HCT116 (cell line): ENCODE measurements at regions not wholly inside any gene's neighbourhood (a gene's known extent, or its start where the extent isn't known, plus 50 kb on each side); places are given as distances from the start of the nearest gene placed in this dataset.

ENCODE experiments used
- ATAC-seq: fragments of 200-7000 bp; cut with Tn5 transposase; 2 replicates; pipeline ENCODE4 v1.9.1; 2020; ENCODE audit warnings: mild to moderate bottlenecking, moderate library complexity
- BruUV-seq: library from RNA; stranded (reverse); fragments of 400-500 nt; replicated peaks from 2 replicates; lab custom pipeline; 2021; lab: Mats Ljungman, UMichigan
- CTCF ChIA-PET: fragments of 300-600 bp; sonication (Branson Sonifier 250); formaldehyde crosslinking; loops from one replicate; lab custom pipeline; 2021; ENCODE audit warnings: antibody characterized with exemption; lab: Charles Lee
- POLR2A ChIA-PET: fragments of 300-600, 350-600 bp; sonication (Branson Sonifier 250); formaldehyde crosslinking; loops from one replicate; lab custom pipeline; 2021; ENCODE audit warnings: antibody characterized with exemption; lab: Charles Lee
- RAD21 ChIA-PET, 2 experiments: fragments of 300-600 bp; sonication (Branson Sonifier 250); formaldehyde crosslinking; loops; one replicate each; lab custom pipeline; 2023; ENCODE audit warnings: low total read pairs in 2 of 2; ENCODE audit not compliant: uncharacterized antibody in 2 of 2, unreplicated experiment in 2 of 2, low non-redundant PET in 1 of 2; lab: Charles Lee
- DNase-seq: peaks from one replicate; pipeline ENCODE4 v3.0.0-alpha.2; 2010; ENCODE audit warnings: low read depth, low spot score
- H2AFZ ChIP-seq: fragments of 200-600 bp; shearing (Covaris generic), sonication (generic); 2 replicates; pipeline ENCODE4 v1.6.1; 2017; ENCODE audit warnings: low read depth, mixed run types, mixed read lengths, antibody characterized with exemption, low read length; ENCODE audit not compliant: poor library complexity, severe bottlenecking
- H3K27ac ChIP-seq: 2 replicates; pipeline ENCODE4 v1.5.1; 2012; ENCODE audit warnings: low read depth, low read length
- H3K27me3 ChIP-seq: fragments of 200-600 bp; sonication (generic); 2 replicates; pipeline ENCODE4 v1.6.1; 2016; ENCODE audit warnings: mixed run types, low read length, mixed read lengths; ENCODE audit not compliant: insufficient read depth
- H3K36me3 ChIP-seq, 2 experiments: fragments of 200-500 bp in 1 of 2; fragments of 200-600 bp in 1 of 2; sonication (Bioruptor generic) in 1 of 2; sonication (generic) in 1 of 2; 2 replicates each; pipeline versions ENCODE4 v1.5.1 to v1.6.1; 2014 to 2016; ENCODE audit warnings: low read length in 2 of 2, inconsistent platforms in 1 of 2, mixed read lengths in 1 of 2, mixed run types in 1 of 2; ENCODE audit not compliant: insufficient read depth in 2 of 2, control insufficient read depth in 1 of 2
- H3K4me1 ChIP-seq, 2 experiments: fragments of 200-600 bp in 1 of 2; sonication (generic) in 1 of 2; 2 replicates each; pipeline versions ENCODE4 v1.5.1 to v1.6.1; 2012 to 2017; ENCODE audit warnings: low read length in 2 of 2, inconsistent platforms in 1 of 2, mild to moderate bottlenecking in 1 of 2, mixed read lengths in 1 of 2, mixed run types in 1 of 2, moderate library complexity in 1 of 2; ENCODE audit not compliant: insufficient read depth in 2 of 2, control insufficient read depth in 1 of 2
- H3K4me2 ChIP-seq: fragments of 200-600 bp; sonication (generic); 2 replicates; pipeline ENCODE4 v1.6.1; 2017; ENCODE audit warnings: mixed run types, low read length, mixed read lengths
- H3K4me3 ChIP-seq, 2 experiments: fragments of 200-600 bp in 1 of 2; sonication (generic) in 1 of 2; replicated peaks in 1 of 2; 2 replicates each; pipeline ENCODE4 v1.5.1; 2011 to 2016; ENCODE audit warnings: low read length in 2 of 2, control low read depth in 1 of 2, low read depth in 1 of 2, mild to moderate bottlenecking in 1 of 2, mixed read lengths in 1 of 2, mixed run types in 1 of 2
- H3K79me2 ChIP-seq: fragments of 200-600 bp; sonication (generic); 2 replicates; pipeline ENCODE4 v1.6.1; 2017; ENCODE audit warnings: mild to moderate bottlenecking, mixed run types, low read length, moderate library complexity, mixed read lengths; ENCODE audit not compliant: insufficient read depth
- H3K9ac ChIP-seq: fragments of 200-600 bp; sonication (generic); 2 replicates; pipeline ENCODE4 v1.6.1; 2016; ENCODE audit warnings: low read length, mixed read lengths
- H3K9me2 ChIP-seq: fragments of 200-600 bp; sonication (generic), shearing (Covaris generic); 2 replicates; pipeline ENCODE4 v1.6.1; 2017; ENCODE audit warnings: mixed run types, mild to moderate bottlenecking, moderate library complexity; ENCODE audit not compliant: insufficient read depth
- H3K9me3 ChIP-seq, 2 experiments: fragments of 200-500 bp in 1 of 2; fragments of 200-600 bp in 1 of 2; sonication (Bioruptor generic) in 1 of 2; sonication (generic) in 1 of 2; 2 replicates each; pipeline ENCODE4 v1.6.1; 2014 to 2017; ENCODE audit warnings: low read length in 2 of 2, mixed read lengths in 2 of 2, inconsistent platforms in 1 of 2, low read depth in 1 of 2, mild to moderate bottlenecking in 1 of 2, mixed run types in 1 of 2, moderate library complexity in 1 of 2; ENCODE audit not compliant: control insufficient read depth in 1 of 2, insufficient read depth in 1 of 2
- H4K20me1 ChIP-seq: fragments of 200-600 bp; sonication (generic), shearing (Covaris generic); 2 replicates; pipeline ENCODE4 v1.6.1; 2017; ENCODE audit warnings: mixed run types, mild to moderate bottlenecking, moderate library complexity; ENCODE audit not compliant: insufficient read depth
- CEBPB ChIP-seq: IDR thresholded peaks from 2 replicates; pipeline ENCODE4 v1.6.1; 2012; ENCODE audit warnings: low read depth
- ELF1 ChIP-seq: IDR thresholded peaks from 2 replicates; pipeline ENCODE4 v1.6.1; 2012; ENCODE audit warnings: low read depth, borderline replicate concordance
- POLR2A ChIP-seq: IDR thresholded peaks from 2 replicates; pipeline ENCODE4 v1.7.0; 2011; ENCODE audit warnings: borderline replicate concordance; ENCODE audit not compliant: insufficient read depth, insufficient read length; ENCODE audit errors: extremely low read depth
- REST ChIP-seq: IDR thresholded peaks from 2 replicates; pipeline ENCODE4 v1.6.1; 2012; ENCODE audit warnings: low read depth
- SRF ChIP-seq: IDR thresholded peaks from 2 replicates; pipeline ENCODE4 v1.6.1; 2012; ENCODE audit warnings: low read depth
- YY1 ChIP-seq: IDR thresholded peaks from 2 replicates; pipeline ENCODE4 v1.6.1; 2011; ENCODE audit warnings: low read length, low read depth, moderate library complexity, mild to moderate bottlenecking; ENCODE audit not compliant: insufficient replicate concordance; ENCODE audit errors: extremely low read depth
- intact Hi-C: fragments of 100-400 bp; cut with micrococcal nuclease; formaldehyde crosslinking; loops from 2 replicates; pipeline ENCODE4 v1.10.0; 2022
- TF ChIP-seq, protein P1 (sequence below), 3 experiments: fragments of 200-600 bp in 1 of 3; sonication (generic) in 1 of 3; IDR thresholded peaks in 2 of 3; conservative IDR thresholded peaks in 1 of 3; 2 replicates each; pipeline ENCODE4 v1.5.1; 2012 to 2017; ENCODE audit warnings: low read depth in 2 of 3, low read length in 2 of 3, antibody characterized with exemption in 1 of 3, borderline replicate concordance in 1 of 3, control low read depth in 1 of 3, mild to moderate bottlenecking in 1 of 3, mixed read lengths in 1 of 3, mixed run types in 1 of 3, moderate library complexity in 1 of 3; ENCODE audit not compliant: insufficient read depth in 1 of 3
- TF ChIP-seq, protein P2 (sequence below): IDR thresholded peaks from 2 replicates; pipeline ENCODE4 v1.6.1; 2011; ENCODE audit warnings: mild to moderate bottlenecking, low read length, moderate library complexity; ENCODE audit not compliant: insufficient replicate concordance; ENCODE audit errors: extremely low read depth

DNA sequence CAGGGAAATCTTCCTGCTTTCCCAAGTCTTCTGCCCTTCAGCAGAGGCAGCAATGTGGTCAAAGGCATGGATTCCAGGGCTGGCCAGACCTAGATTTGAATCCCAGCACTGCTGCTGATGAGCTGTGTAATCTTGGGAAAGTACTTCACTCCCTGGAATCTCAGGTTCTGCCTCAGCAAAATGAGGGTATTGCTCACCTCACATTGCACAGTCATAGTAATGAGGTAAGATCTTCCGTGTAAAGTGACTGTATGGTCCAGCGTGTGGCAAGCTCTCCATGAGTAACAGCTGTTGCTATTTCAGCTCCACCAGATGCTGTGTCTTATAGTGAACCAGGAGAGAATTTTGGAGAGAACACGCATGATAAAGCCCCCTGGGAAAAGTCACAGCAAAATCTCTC, 56.1 kb upstream of the F3 start:
- ChIA-PET RAD21 (no interaction called here), POLR2A (no interaction called here), CTCF (interaction anchor here (1.6 kb wide), 1 partner anchor 37 kb away, joined by 3 read pairs; no protein-coding TSS in a partner anchor)
- no peaks in the 10 kb centered on the region for H3K36me3 ChIP-seq
- H4K20me1 ChIP-seq, result no peaks in the 10 kb centered on the region
- no peaks in the 10 kb centered on the region for H3K9me2 ChIP-seq
- H3K4me1 ChIP-seq, result peaks cover 0 to 44% of the 10 kb centered on the region in 2 experiments; a peak in 2 of 4 replicates
- H3K9me3 ChIP-seq, result no peaks in the 10 kb centered on the region
- no peak overlapping the region for H3K27ac ChIP-seq
- BruUV-seq, result no TSS peak
- no peak overlapping the region for H3K4me2 ChIP-seq
- no peak overlapping the region for H2AFZ ChIP-seq
- H3K4me3 ChIP-seq, result no peak overlapping the region
- ATAC-seq (no peak), DNase-seq (no peak)
- no peaks in the 10 kb centered on the region for H3K79me2 ChIP-seq
- H3K27me3 ChIP-seq, result no peaks in the 10 kb centered on the region
- no peak for TF ChIP-seq ELF1
- TF ChIP-seq REST, result no peak
- no peak for TF ChIP-seq POLR2A
- no peak for TF ChIP-seq YY1
- TF ChIP-seq SRF, result no peak
- TF ChIP-seq CEBPB, result no peak
- intact Hi-C loops, result loop anchor here (2.0 to 5.0 kb wide), 2 partner anchors 55 to 71 kb away; partner anchors contain the start of gene F3
- no peak overlapping the region for H3K9ac ChIP-seq

GRCh38 chr1:94596260-94596659, 54.7 kb upstream of the F3 start:
- ChIA-PET CTCF (interaction anchor here (1.4 kb wide), 1 partner anchor 10 kb away, joined by 4 read pairs; no protein-coding TSS in a partner anchor), POLR2A (no interaction called here), RAD21 (no interaction called here)
- H3K36me3 ChIP-seq, result no peaks in the 10 kb centered on the region
- no peak overlapping the region for H3K4me2 ChIP-seq
- no peaks in the 10 kb centered on the region for H4K20me1 ChIP-seq
- no peak for DNase-seq
- H3K9ac ChIP-seq, result no peak overlapping the region
- no peaks in the 10 kb centered on the region for H3K9me2 ChIP-seq
- BruUV-seq, result no TSS peak
- intact Hi-C loops, result loop anchor here (5.0 kb wide), 1 partner anchor 54 kb away; the partner anchor contains the start of gene F3
- no peaks in the 10 kb centered on the region for H3K27me3 ChIP-seq
- ATAC-seq, result 0 out of 2 replicates have a peak, but pooled peaks have one; percentile 27
- H3K79me2 ChIP-seq, result no peaks in the 10 kb centered on the region
- H2AFZ ChIP-seq, result no peak overlapping the region
- no peak overlapping the region for H3K27ac ChIP-seq
- H3K4me1 ChIP-seq, result peaks cover 0 to 37% of the 10 kb centered on the region in 2 experiments; a peak in 2 of 4 replicates
- H3K4me3 ChIP-seq, result no peak overlapping the region
- H3K9me3 ChIP-seq, result no peaks in the 10 kb centered on the region
- TF ChIP-seq, protein P1, sequence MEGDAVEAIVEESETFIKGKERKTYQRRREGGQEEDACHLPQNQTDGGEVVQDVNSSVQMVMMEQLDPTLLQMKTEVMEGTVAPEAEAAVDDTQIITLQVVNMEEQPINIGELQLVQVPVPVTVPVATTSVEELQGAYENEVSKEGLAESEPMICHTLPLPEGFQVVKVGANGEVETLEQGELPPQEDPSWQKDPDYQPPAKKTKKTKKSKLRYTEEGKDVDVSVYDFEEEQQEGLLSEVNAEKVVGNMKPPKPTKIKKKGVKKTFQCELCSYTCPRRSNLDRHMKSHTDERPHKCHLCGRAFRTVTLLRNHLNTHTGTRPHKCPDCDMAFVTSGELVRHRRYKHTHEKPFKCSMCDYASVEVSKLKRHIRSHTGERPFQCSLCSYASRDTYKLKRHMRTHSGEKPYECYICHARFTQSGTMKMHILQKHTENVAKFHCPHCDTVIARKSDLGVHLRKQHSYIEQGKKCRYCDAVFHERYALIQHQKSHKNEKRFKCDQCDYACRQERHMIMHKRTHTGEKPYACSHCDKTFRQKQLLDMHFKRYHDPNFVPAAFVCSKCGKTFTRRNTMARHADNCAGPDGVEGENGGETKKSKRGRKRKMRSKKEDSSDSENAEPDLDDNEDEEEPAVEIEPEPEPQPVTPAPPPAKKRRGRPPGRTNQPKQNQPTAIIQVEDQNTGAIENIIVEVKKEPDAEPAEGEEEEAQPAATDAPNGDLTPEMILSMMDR (IDR thresholded peaks at IDR 0.05 in 2 of 3, conservative IDR thresholded peaks at IDR 0.05 in 1 of 3; ENCODE audit: borderline replicate concordance in 1 of 3, insufficient read depth in 1 of 3, low read depth in 2 of 3, low read length in 2 of 3), result peak in 2 of 3 experiments; percentile 16 to 20; a peak in 2 of 6 replicates
- TF ChIP-seq, protein P2, sequence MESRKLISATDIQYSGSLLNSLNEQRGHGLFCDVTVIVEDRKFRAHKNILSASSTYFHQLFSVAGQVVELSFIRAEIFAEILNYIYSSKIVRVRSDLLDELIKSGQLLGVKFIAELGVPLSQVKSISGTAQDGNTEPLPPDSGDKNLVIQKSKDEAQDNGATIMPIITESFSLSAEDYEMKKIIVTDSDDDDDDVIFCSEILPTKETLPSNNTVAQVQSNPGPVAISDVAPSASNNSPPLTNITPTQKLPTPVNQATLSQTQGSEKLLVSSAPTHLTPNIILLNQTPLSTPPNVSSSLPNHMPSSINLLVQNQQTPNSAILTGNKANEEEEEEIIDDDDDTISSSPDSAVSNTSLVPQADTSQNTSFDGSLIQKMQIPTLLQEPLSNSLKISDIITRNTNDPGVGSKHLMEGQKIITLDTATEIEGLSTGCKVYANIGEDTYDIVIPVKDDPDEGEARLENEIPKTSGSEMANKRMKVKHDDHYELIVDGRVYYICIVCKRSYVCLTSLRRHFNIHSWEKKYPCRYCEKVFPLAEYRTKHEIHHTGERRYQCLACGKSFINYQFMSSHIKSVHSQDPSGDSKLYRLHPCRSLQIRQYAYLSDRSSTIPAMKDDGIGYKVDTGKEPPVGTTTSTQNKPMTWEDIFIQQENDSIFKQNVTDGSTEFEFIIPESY, result no peak
